SU-DHL-6 (cell line): ENCODE measurements at regions not wholly inside any gene's neighbourhood (a gene's known extent, or its start where the extent isn't known, plus 50 kb on each side); places are given as distances from the start of the nearest gene placed in this dataset.

Source experiments
- H2AFZ ChIP-seq: fragments of 200-600 bp; sonication (generic); 2 replicates; pipeline ENCODE4 v1.6.1; 2014; ENCODE audit warnings: low read depth, mild to moderate bottlenecking, moderate library complexity, mixed read lengths, antibody characterized with exemption, low read length; ENCODE audit not compliant: severe bottlenecking
- H3F3A ChIP-seq: fragments of 200-600 bp; shearing (Covaris generic); 2 replicates; pipeline ENCODE4 v1.6.0; 2016; ENCODE audit warnings: antibody characterized with exemption, mild to moderate bottlenecking; ENCODE audit not compliant: insufficient read depth
- H3K27ac ChIP-seq: fragments of 200-600 bp; sonication (generic); 2 replicates; pipeline ENCODE4 v1.5.1; 2016; ENCODE audit warnings: low read depth, mild to moderate bottlenecking, low read length, moderate library complexity, mixed read lengths
- H3K27me3 ChIP-seq: fragments of 200-600 bp; sonication (generic), shearing (Covaris generic); 2 replicates; pipeline ENCODE4 v1.6.0; 2014; ENCODE audit warnings: mild to moderate bottlenecking, low read length
- H3K36me3 ChIP-seq: fragments of 200-600 bp; sonication (generic); 2 replicates; pipeline ENCODE4 v1.6.1; 2014; ENCODE audit warnings: mild to moderate bottlenecking, low read length, mixed read lengths
- H3K4me2 ChIP-seq: fragments of 300-600, 200-600 bp; shearing (Covaris generic), sonication (generic); 2 replicates; pipeline ENCODE4 v1.6.0; 2014; ENCODE audit warnings: low read length, low read depth, mild to moderate bottlenecking; ENCODE audit not compliant: poor library complexity, severe bottlenecking
- H3K4me3 ChIP-seq: fragments of 200-600 bp; sonication (generic); 2 replicates; pipeline ENCODE4 v1.5.1; 2014; ENCODE audit warnings: antibody characterized with exemption, low read length, mild to moderate bottlenecking, mixed read lengths; ENCODE audit not compliant: insufficient read depth, poor library complexity, severe bottlenecking
- H3K79me2 ChIP-seq: fragments of 200-600 bp; sonication (generic); 2 replicates; pipeline ENCODE4 v1.6.1; 2014; ENCODE audit warnings: mild to moderate bottlenecking, low read length, moderate library complexity; ENCODE audit not compliant: insufficient read depth
- H3K9ac ChIP-seq: fragments of 200-600 bp; sonication (generic); 2 replicates; pipeline ENCODE4 v1.7.0; 2014; ENCODE audit warnings: mild to moderate bottlenecking, low read length
- H3K9me2 ChIP-seq: fragments of 200-600 bp; sonication (generic); replicated peaks from 2 replicates; pipeline ENCODE4 v1.6.1; 2014; ENCODE audit warnings: low read length; ENCODE audit not compliant: insufficient read depth
- H3K9me3 ChIP-seq: fragments of 200-600 bp; sonication (generic); 2 replicates; pipeline ENCODE4 v1.6.1; 2014; ENCODE audit warnings: low read length, mixed read lengths; ENCODE audit not compliant: insufficient read depth
- H4K20me1 ChIP-seq: fragments of 200-600 bp; sonication (generic); 2 replicates; pipeline ENCODE4 v1.6.1; 2014; ENCODE audit warnings: low read depth, mild to moderate bottlenecking, antibody characterized with exemption, low read length, moderate library complexity, mixed read lengths
- CTCF ChIP-seq: fragments of 200-600 bp; sonication (generic); IDR thresholded peaks from one replicate; pipeline ENCODE4 v1.5.1; 2017; ENCODE audit warnings: antibody characterized with exemption, mild to moderate bottlenecking, low read length, moderate library complexity; ENCODE audit not compliant: insufficient read depth, poor library complexity, severe bottlenecking
- EZH2phosphoT487 ChIP-seq: fragments of 200-600 bp; sonication (generic), shearing (Covaris generic); conservative IDR thresholded peaks from 2 replicates; pipeline ENCODE4 v1.6.1; 2018; ENCODE audit warnings: mild to moderate bottlenecking, antibody characterized with exemption, low read length, moderate library complexity, mixed read lengths

GRCh38 chr20:11053310-11053709, 379.5 kb upstream of the JAG1 start:
- Histone ChIP-seq H3K4me3 (no peak overlapping the region), H3K9ac (no peak overlapping the region), H2AFZ (no peak overlapping the region), H3K27ac (no peak overlapping the region), H3K27me3 (no peaks in the 10 kb centered on the region), H4K20me1 (no peaks in the 10 kb centered on the region), H3K36me3 (no peaks in the 10 kb centered on the region), H3K9me2 (no peaks in the 10 kb centered on the region), H3K4me2 (no peak overlapping the region), H3F3A (no peaks in the 10 kb centered on the region), H3K9me3 (no peaks in the 10 kb centered on the region), H3K79me2 (no peaks in the 10 kb centered on the region)
- no peak for TF ChIP-seq CTCF
- no peak for TF ChIP-seq EZH2phosphoT487

- Histone ChIP-seq H2AFZ (no peak overlapping the region), H3K27ac (no peak overlapping the region), H3K9ac (no peak overlapping the region), H3K9me3 (no peaks in the 10 kb centered on the region), H3K27me3 (no peaks in the 10 kb centered on the region), H3F3A (no peaks in the 10 kb centered on the region), H3K36me3 (no peaks in the 10 kb centered on the region), H4K20me1 (no peaks in the 10 kb centered on the region), H3K79me2 (no peaks in the 10 kb centered on the region), H3K4me2 (no peak overlapping the region), H3K9me2 (no peaks in the 10 kb centered on the region), H3K4me3 (no peak overlapping the region)
- TF ChIP-seq CTCF (no peak), EZH2phosphoT487 (no peak)
Measured at GRCh38 chr20:11054266-11054993, 380.6 kb upstream of the JAG1 start.

- Histone ChIP-seq H4K20me1 (no peaks in the 10 kb centered on the region), H3K36me3 (no peaks in the 10 kb centered on the region), H3K9me2 (no peaks in the 10 kb centered on the region), H3K27me3 (no peaks in the 10 kb centered on the region), H2AFZ (no peak overlapping the region), H3K9ac (no peak overlapping the region), H3K4me3 (no peak overlapping the region), H3K4me2 (no peak overlapping the region), H3K9me3 (no peaks in the 10 kb centered on the region), H3K79me2 (no peaks in the 10 kb centered on the region), H3F3A (no peaks in the 10 kb centered on the region), H3K27ac (no peak overlapping the region)
- no peak for TF ChIP-seq EZH2phosphoT487
- no peak for TF ChIP-seq CTCF
Measured at GRCh38 chr20:11056414-11056813, 382.6 kb upstream of the JAG1 start.
